ENCODE measurements at regions not wholly inside any gene's neighbourhood (a gene's known extent, or its start where the extent isn't known, plus 50 kb on each side); places are given as distances from the start of the nearest gene placed in this dataset.

- Histone ChIP-seq H3K4me1 (ENCODE audit: insufficient read depth) (no peaks in the 10 kb centered on the region), H3K4me3 (no peak overlapping the region), H3K79me2 (replicated peaks; ENCODE audit: insufficient read depth) (no peaks in the 10 kb centered on the region), H3F3A (replicated peaks; ENCODE audit: low read depth) (no peaks in the 10 kb centered on the region), H3K9me2 (ENCODE audit: insufficient read depth) (0 out of 2 replicates have a peak, but pooled peaks cover 5% of the 10 kb centered on the region), H2AFZ (no peak overlapping the region), H3K27me3 (ENCODE audit: insufficient read depth) (no peaks in the 10 kb centered on the region), H3K36me3 (ENCODE audit: insufficient read depth) (no peaks in the 10 kb centered on the region), H3K27ac (ENCODE audit: low read depth) (no peak overlapping the region), H3K4me2 (no peak overlapping the region), H4K20me1 (replicated peaks; ENCODE audit: insufficient read depth) (no peaks in the 10 kb centered on the region)
- DNase-seq (ENCODE audit: low spot score) (no peak), ATAC-seq (no peak)
- no peaks in the 10 kb centered on the region for H3K9me3 Mint-ChIP-seq
- H3K36me3 Mint-ChIP-seq (ENCODE audit: low read depth), result no peaks in the 10 kb centered on the region
- H3K4me1 Mint-ChIP-seq, result no peaks in the 10 kb centered on the region; the same call in 2 of the 3 replicates
- H3K4me3 Mint-ChIP-seq, result no peak overlapping the region
- H3K27ac Mint-ChIP-seq, result no peak overlapping the region
- TF ChIP-seq STAT1 (IDR thresholded peaks at IDR 0.05; ENCODE audit: unreplicated experiment), result no peak
- H3K27me3 Mint-ChIP-seq (ENCODE audit: insufficient read depth, low read depth, poor library complexity), result no peaks in the 10 kb centered on the region
Observed at GRCh38 chr2:15689654-15690053, 98.0 kb downstream of the DDX1 start.

- ATAC-seq, result no peak
- Histone ChIP-seq H3K27me3 (ENCODE audit: insufficient read depth) (no peaks in the 10 kb centered on the region), H3K79me2 (replicated peaks; ENCODE audit: insufficient read depth) (no peaks in the 10 kb centered on the region), H3K4me3 (no peak overlapping the region), H2AFZ (0 out of 2 replicates have a peak overlapping the region, but pooled peaks have one; percentile 23), H4K20me1 (replicated peaks; ENCODE audit: insufficient read depth) (no peaks in the 10 kb centered on the region), H3K4me2 (no peak overlapping the region), H3K9me2 (ENCODE audit: insufficient read depth) (0 out of 2 replicates have a peak, but pooled peaks cover 2% of the 10 kb centered on the region), H3F3A (replicated peaks; ENCODE audit: low read depth) (no peaks in the 10 kb centered on the region), H3K4me1 (ENCODE audit: insufficient read depth) (no peaks in the 10 kb centered on the region), H3K27ac (ENCODE audit: low read depth) (no peak overlapping the region), H3K36me3 (ENCODE audit: insufficient read depth) (no peaks in the 10 kb centered on the region)
- no peaks in the 10 kb centered on the region for H3K36me3 Mint-ChIP-seq (ENCODE audit: low read depth)
- peaks cover 1% of the 10 kb centered on the region for H3K27me3 Mint-ChIP-seq (ENCODE audit: insufficient read depth, low read depth, poor library complexity)
- H3K4me1 Mint-ChIP-seq, result no peaks in the 10 kb centered on the region; the same call in 2 of the 3 replicates
- 0 out of 3 replicates have a peak, but pooled peaks cover 6% of the 10 kb centered on the region for H3K9me3 Mint-ChIP-seq
- no peak overlapping the region; the same call in 1 of the 2 replicates for H3K27ac Mint-ChIP-seq
- DNase-seq (ENCODE audit: low spot score), result no peak
- H3K4me3 Mint-ChIP-seq, result no peak overlapping the region
- TF ChIP-seq ZNF114 (CRISPR knock-in tag; IDR thresholded peaks at IDR 0.05), result no peak
- no peak for TF ChIP-seq ZNF331 (CRISPR knock-in tag; IDR thresholded peaks at IDR 0.05; ENCODE audit: low read depth)
- no peak for TF ChIP-seq REST (IDR thresholded peaks at IDR 0.05; ENCODE audit: unreplicated experiment)
- no peak for TF ChIP-seq JUNB (IDR thresholded peaks at IDR 0.05; ENCODE audit: unreplicated experiment)
- TF ChIP-seq ZNF462 (CRISPR knock-in tag; IDR thresholded peaks at IDR 0.05), result no peak
- TF ChIP-seq POLR2AphosphoS5 (IDR thresholded peaks at IDR 0.05; ENCODE audit: low read depth), result no peak
- TF ChIP-seq NANOG (IDR thresholded peaks at IDR 0.05; ENCODE audit: borderline replicate concordance), result no peak
- no peak for TF ChIP-seq CREB1 (CRISPR knock-in tag; IDR thresholded peaks at IDR 0.05; ENCODE audit: low read depth)
- no peak for TF ChIP-seq EZH2 (IDR thresholded peaks at IDR 0.05; ENCODE audit: low read depth, unreplicated experiment)
Observed at GRCh38 chr2:15691586-15692310, 100.1 kb downstream of the DDX1 start.

All from GM23338 (cell line).